ENCODE measurements at regions not wholly inside any gene's neighbourhood (a gene's known extent, or its start where the extent isn't known, plus 50 kb on each side); places are given as distances from the start of the nearest gene placed in this dataset.
"Not testable (repeated sequence)": the region's sequence is repeated elsewhere in the genome, so short reads cannot be mapped to it uniquely, and the experiment has no call there.

DNA sequence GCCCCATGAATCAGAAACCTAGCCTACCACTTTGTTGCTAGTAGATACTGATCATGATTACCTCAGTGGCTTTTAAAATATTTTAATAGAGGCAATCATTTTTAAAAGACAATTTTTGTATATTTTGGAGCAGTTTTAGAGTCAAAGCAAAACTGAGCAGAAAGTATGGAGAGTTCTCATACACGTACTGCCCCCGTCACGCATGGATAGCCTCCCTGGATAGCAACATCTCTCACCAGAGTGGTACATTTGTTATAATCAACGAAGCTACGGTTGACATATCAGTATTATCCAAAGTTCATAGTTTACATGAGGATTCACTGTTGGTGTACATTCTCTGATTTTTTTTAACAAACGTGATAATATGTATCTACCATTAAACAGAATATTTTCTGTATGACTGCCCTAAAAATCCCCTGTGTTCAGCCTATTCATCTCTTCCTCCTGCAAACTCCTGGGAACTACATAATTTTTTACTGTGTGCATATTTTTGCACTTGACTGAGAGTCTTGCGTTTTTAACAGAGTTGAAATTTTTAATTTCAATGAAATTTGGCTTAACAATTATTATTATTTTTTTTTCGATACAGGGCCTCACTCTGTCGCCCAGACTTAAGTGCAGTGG lies 1436.8 kb upstream of the PCDH9 start:
- no peak for DNase-seq (ENCODE audit: low read depth)

DNA sequence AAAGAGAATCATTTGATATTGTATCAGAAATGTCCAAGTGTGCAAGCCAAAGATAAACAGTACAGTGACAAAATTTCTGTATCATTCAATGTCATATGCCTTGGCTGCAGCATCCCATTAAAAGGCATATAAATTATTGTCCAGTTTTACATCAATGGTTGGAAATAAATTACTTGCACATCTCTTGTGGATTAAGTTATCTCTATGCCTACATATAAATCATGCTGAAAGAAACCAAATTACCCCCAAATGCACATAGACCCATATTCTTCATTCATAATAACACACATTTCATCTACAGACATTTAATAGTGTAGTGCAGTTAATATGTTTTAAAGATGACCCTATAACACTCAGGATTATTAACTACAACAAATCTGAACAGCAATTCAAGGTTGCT lies 1415.7 kb upstream of the PCDH9 start:
- no peak for DNase-seq (ENCODE audit: low read depth)

- DNase-seq (ENCODE audit: low read depth), result no peak
Observed at GRCh38 chr13:68644611-68645010, 1414.5 kb upstream of the PCDH9 start.

- no peak for DNase-seq (ENCODE audit: low read depth)
Observed at GRCh38 chr13:68636784-68637183, 1406.6 kb upstream of the PCDH9 start.

DNA sequence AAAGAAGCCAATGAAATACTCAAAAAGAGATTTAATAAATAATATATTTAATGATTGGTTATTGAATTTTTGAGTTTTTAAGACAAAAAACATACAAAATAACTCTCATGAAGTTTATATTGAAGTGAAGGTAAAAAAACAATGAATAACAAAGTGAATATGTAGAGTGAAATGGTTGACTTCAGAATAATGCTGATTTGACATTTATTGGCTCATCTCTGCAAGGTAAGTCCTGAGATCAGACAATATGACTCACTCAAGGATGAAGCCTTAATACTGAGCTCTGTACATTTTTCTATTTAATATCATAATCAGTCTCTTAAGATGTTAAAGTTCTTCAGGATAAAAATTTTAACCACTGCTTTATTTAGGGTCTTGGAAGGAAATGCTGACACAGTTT lies 1398.9 kb upstream of the PCDH9 start:
- no peak for DNase-seq (ENCODE audit: low read depth)

- no peak for DNase-seq (ENCODE audit: low read depth)
Observed at GRCh38 chr13:68627379-68627778, 1397.2 kb upstream of the PCDH9 start.

DNA sequence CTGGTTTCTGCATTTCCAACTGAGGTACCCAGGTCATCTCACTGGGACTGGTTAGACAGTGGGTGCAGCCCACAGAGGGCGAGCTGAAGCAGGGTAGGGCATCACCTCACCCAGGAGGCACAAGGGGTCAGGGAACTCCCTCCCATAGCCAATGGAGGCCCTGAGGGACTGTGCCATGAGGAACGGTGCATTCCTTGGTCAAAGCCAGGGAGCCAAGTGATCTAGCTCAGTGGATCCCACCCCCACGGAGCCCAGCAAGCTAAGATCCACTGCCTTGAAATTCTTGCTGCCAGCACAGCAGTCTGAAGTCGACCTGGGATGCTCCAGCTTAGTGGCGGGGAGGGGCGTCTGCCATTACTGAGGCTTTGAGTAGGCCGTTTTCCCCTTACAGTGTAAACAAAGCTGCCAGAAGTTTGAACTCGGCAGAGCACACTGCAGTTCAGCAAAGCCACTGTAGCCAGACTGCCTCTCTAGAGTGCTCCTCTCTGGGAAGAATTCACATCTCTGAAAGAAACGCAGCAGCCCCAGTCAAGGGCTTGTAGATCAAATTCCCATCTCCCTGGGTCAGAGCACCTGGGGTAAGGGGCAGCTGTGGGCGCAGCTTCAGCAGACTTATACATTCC lies 1386.6 kb upstream of the PCDH9 start:
- no peak for DNase-seq (ENCODE audit: low read depth)

DNA sequence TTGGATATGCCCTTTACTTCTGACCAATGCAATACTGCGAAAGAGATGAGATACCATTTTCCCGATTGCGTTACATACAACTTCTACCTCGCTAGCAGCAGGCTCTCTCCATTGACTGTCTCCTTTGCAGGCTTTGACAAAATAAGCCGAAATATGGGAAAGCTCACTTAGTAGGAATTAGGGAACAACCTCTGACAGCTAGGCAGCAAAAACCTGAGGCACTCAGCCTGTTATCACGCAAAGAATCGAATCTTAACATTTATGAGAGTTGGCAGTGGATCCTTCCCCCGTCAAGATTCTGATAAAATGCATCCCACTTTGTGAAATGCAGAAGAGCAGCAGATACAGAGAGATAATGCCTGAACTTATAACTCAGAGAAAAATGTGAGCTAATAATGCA lies 1379.5 kb upstream of the PCDH9 start:
- DNase-seq (ENCODE audit: low read depth), result no peak

DNA sequence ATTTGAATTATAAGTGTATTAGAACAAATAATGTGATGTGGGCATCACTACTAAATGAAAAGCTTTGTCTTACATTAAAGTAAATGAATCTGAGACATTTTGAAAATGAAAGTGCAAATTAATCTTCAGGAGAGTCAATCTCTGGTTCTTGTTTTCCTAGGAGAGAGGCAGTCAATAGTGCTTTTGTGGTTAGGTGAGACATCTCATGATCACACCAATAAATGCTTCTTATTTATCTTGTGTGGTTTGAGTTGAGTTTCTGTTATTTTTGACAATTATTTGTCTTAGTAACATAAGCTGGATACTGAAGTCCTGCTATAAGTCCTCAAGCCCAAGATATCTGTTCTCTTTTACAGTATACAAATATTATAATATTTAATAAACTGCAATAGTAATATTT lies 1378.0 kb upstream of the PCDH9 start:
- DNase-seq (ENCODE audit: low read depth), result no peak

DNA sequence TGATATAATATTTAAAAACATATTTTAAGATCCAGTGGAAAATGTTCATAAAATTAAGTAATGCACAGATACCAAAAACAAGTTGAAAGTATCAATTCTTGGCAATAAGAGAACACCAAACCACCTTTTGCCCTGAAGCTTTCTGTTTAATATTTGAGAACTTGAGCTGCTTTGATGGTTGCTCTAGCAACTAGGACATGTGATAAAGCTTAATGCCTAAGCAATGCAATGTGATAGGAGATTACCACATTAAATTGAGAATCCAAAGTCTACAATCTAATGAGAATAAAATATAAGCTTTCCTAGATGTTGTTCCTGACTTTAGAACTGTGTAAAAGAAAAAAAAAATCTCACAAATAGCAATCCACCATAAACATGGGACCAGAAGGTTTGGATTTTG lies 1367.5 kb upstream of the PCDH9 start:
- no peak for DNase-seq (ENCODE audit: low read depth)

DNA sequence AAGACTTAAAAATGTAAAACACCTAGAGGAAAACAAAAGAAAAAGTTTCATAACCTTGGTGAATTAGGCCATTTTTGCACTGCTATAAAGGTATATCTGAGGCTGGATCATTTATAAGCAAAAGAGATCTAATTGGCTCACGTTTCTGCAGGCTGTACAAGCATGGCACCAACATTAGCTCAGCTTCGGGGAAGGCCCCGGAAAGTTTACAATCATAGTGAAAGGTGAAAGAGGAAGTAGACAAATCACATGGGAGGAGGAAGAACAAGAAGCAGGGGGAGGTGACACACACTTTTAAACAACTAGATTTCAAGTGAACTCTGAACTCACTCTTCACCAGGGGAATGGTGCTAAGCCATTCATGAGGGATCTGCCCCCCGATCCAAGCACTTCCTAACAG lies 1358.5 kb upstream of the PCDH9 start:
- DNase-seq (ENCODE audit: low read depth), result no peak

- no peak for DNase-seq (ENCODE audit: low read depth)
Observed at GRCh38 chr13:68584776-68585175, 1354.6 kb upstream of the PCDH9 start.

GRCh38 chr13:68574053-68574452 lies 1343.9 kb upstream of the PCDH9 start:
- DNase-seq (ENCODE audit: low read depth), result no peak

DNA sequence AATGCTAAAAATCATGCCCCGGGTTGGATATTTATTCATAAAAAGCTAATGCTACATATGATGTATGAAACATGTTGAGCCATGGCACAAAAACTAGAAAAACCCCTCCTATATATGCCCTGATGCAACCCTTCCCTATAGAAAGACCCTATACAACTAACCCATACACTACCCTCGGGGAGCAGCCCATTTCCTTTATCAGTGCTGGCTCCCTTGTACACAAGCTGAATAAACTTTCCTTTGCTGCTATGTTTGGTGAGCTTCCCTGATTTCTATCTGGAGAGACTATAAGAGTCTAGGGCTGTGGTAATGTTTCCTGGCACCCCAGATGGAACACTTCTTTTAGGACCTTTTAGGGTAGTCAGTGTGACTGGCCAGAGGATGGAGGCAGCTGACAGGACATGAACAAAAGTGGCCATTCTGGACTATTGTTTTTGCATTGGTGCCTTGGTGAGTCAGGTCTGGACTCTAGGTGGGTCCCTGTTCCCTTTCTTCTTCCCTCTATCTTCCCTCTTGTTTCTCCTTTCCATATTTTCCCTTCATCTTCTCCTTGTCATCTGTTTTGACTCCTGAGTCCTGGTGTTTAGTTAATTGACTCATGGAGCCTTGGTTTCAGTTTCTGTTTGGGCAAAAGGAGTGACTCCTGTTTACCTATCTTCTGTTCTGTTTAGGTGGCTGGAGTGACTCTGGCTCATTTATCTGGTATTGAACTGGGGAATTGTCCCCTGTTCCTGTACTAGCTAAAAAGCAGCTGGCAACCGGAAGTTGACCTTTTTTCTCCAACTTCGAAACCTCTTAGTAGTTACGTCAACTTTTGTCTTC lies 1321.8 kb upstream of the PCDH9 start:
- DNase-seq (ENCODE audit: low read depth), result no peak

- no peak for DNase-seq (ENCODE audit: low read depth)
Observed at GRCh38 chr13:68550330-68550729, 1320.2 kb upstream of the PCDH9 start.

GRCh38 chr13:68540244-68540643 lies 1310.1 kb upstream of the PCDH9 start:
- no peak for DNase-seq (ENCODE audit: low read depth)

DNA sequence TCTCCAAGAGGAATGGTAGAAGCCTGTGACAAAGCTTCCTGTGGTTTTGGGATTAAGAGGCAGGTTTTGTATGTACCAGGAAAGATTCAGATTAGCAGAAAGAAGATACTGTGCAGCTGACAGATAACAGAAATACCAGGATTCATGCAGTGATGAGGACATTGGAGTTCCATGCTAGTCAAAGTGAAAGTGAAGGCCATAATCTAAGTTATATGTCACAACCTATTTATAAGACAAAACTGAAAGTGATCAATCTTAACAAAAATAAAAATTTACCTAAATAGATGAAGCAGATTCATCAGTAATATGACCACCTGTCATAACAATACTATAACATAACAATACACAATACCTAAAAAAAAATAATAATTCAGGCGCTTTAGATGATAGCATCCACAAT lies 1305.2 kb upstream of the PCDH9 start:
- no peak for DNase-seq (ENCODE audit: low read depth)

DNA sequence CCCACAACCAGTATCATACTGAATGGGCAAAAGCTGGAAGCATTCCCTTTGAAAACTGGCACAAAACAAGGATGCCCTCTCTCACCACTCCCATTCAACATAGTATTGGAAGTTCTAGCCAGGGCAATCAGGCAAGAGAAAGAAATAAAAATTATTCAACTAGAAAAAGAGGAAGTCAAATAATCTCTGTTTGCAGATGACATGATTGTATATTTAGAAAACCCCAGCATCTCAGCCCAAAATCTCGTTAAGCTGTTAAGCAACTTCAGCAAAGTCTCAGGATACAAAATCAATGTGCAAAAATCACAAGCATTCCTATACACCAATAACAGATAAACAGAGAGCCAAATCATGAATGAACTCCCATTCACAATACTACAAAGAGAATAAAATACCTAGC lies 1297.0 kb upstream of the PCDH9 start:
- DNase-seq (ENCODE audit: low read depth), result not testable (repeated sequence)

- no peak for DNase-seq (ENCODE audit: low read depth)
Observed at GRCh38 chr13:68523838-68524424, 1293.8 kb upstream of the PCDH9 start.

DNA sequence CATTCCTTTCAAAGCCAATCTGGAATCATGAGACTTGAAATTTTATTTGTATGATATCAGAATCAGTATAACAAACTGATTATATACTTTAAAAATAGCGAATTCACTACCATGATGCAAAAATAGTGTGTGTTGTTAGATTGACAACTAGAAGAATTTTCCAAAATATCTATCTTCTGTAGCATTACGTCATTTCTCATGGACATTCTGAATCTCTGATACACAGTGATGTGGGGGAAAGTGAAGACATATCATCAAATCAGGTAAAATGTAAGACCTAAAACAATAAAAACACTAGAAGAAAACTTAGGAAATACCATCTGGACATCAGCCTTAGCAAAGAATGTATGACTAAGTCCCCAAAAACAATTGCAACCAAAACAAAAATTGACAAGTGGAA lies 1292.0 kb upstream of the PCDH9 start:
- no peak for DNase-seq (ENCODE audit: low read depth)

- no peak for DNase-seq (ENCODE audit: low read depth)
Observed at GRCh38 chr13:68509734-68510621, 1279.8 kb upstream of the PCDH9 start.
